Erythroblast (primary cell): ENCODE measurements at regions not wholly inside any gene's neighbourhood (a gene's known extent, or its start where the extent isn't known, plus 50 kb on each side); places are given as distances from the start of the nearest gene placed in this dataset.

ENCODE experiments used
- GATA1 ChIP-seq: IDR thresholded peaks from 2 replicates; pipeline ENCODE4 v1.6.1; 2011; ENCODE audit warnings: low read depth, mild to moderate bottlenecking, control low read depth, low read length, moderate library complexity
- POLR2A ChIP-seq: IDR thresholded peaks from 2 replicates; pipeline ENCODE4 v1.6.1; 2011; ENCODE audit warnings: mild to moderate bottlenecking, low read length

DNA sequence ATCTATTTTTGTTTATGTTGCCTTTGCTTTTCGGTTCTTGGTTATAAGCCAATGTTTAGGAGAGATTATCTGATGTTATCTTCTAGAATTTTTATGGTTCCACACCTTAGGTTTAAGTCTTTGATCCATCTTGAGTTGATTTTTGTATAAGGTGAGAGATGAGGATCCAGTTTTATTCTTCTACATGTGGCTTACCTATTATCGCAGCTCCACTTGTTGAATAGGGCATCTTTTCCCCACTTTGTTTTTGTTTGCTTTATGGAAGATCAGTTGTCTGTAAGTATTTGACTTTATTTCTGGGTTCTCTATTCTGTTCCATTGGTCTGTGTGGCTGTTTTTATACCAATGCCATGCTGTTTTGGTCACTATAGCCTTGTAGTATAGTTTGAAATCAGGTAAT lies 927.0 kb downstream of the UQCRFS1 start:
- TF ChIP-seq POLR2A (no peak), GATA1 (no peak)
